CD4-positive, alpha-beta T cell treated with Interleukin-21 for 1 hour (primary cell): ENCODE measurements at regions not wholly inside any gene's neighbourhood (a gene's known extent, or its start where the extent isn't known, plus 50 kb on each side); places are given as distances from the start of the nearest gene placed in this dataset.

Source experiments
- DNase-seq: peaks from one replicate; pipeline ENCODE4 v3.0.0-alpha.2; 2020

GRCh38 chr10:105503714-105504113 lies 862.6 kb downstream of the SORCS3 start:
- no peak for DNase-seq

DNA sequence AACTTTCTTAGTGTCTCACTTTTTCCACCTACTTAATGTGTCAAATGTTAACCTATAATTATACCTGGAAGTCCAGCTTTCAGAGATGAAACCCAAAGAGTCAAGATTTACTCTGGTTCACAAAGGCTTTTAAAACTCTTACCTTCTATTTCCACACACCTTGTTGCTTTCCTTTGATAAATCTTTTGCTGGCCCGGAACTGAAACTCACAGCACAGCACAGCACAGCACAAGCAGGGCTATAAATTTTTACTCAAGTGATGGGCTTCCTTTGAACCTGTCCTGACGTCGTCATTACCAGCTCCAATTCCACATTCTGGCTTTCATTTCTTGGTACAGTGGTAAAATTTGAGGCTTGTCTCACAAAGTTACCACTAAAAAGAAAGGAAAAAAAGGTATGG lies 861.0 kb downstream of the SORCS3 start:
- no peak for DNase-seq

DNA sequence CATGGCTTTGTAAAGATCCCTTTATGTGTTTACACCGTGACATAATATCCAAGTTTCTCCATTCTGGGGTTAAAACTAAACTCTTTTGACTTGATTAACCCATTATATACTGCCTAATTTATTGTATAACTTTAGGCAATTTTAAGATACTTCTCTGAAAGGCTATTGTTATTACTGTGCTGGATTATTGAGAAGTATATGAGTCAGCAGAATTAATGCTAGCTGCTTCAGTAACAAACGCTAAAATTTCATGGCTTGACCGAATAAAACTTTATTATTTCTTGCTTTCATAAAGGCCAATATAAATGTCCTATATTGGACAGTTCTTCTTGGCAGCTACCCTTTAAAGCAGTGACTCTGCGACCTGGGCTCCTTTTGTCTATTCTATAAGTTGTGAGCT lies 853.9 kb downstream of the SORCS3 start:
- no peak for DNase-seq

- no peak for DNase-seq
Observed at GRCh38 chr10:105494303-105494702, 853.2 kb downstream of the SORCS3 start.

- DNase-seq = no peak
Observed at GRCh38 chr10:105473170-105473569, 832.1 kb downstream of the SORCS3 start.

DNA sequence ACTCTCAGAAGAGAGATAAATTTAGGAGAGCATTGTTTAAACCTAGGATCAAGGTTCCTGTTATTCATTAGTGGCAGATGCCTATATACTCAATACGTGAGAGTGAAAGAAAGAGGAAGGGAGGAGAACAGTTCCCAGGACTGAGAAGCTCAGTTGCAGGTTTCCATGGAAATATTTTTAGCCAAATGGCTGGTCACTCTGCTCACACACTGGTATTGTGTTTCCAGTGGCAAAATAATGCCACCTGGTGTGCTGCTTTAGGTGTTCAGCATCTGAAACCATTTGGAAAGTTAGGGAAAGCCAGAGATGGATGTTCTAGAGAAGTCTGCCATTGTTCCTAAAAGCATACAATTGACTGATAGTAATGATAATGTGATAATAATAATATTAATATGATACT lies 827.7 kb downstream of the SORCS3 start:
- no peak for DNase-seq

- DNase-seq = no peak
Observed at GRCh38 chr10:105466521-105466920, 825.4 kb downstream of the SORCS3 start.

GRCh38 chr10:105434970-105435369 lies 793.9 kb downstream of the SORCS3 start:
- no peak for DNase-seq

GRCh38 chr10:105413997-105414396 lies 772.9 kb downstream of the SORCS3 start:
- DNase-seq = no peak

GRCh38 chr10:105409370-105409769 lies 768.3 kb downstream of the SORCS3 start:
- no peak for DNase-seq

- DNase-seq = no peak
Observed at GRCh38 chr10:105406488-105406887, 765.4 kb downstream of the SORCS3 start.

GRCh38 chr10:105398202-105398601 lies 757.1 kb downstream of the SORCS3 start:
- DNase-seq = no peak

DNA sequence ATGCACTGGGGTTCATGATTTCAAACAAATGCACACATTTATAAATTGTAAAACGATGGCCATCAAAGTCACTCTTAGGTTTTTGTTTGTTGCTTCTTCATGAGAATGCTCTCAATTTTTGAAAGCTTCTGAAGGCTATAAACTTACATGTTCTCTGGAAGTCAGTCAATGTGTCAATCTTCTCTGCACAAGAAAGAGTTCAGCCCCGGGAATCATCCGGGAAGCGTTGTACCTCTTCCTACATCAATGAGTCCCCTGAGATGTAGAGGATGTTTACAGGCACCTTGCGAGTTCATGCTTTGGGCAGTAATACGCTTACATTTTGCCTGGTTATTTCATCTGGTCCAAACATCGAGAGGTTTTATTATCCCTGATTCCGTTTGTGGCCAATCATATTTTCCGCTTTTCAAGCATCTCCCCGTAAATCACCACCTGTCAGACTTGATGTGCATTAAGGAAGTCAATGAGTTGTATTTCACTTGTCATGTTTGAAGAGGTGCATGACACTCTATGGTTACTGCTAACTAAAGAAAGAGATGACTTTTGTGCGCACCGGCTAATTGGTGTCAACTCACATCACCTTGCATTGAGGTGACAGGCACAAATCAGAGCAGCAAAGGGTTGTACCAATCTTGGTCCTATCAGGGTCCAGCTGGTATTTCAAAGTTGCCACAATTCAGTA lies 750.7 kb downstream of the SORCS3 start:
- no peak for DNase-seq

DNA sequence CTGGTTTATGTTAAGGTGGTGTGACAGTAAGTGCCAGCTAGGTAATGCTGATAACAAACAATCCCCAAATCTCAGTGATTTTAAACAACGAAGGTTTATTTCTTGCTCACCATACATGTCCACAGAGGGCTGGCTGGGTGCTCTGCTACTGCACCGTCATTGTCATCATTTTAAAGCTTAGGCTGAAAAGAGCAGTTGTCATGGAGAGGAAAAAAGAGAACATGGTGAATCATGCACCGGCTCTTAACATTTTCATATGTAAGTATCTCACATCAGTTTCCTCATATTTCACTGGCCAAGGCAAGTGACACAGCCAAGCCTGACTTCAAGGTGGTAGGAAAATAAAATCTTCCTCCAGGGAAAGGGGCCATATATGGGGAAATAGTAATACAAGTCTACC lies 746.9 kb downstream of the SORCS3 start:
- no peak for DNase-seq

- DNase-seq = no peak
Observed at GRCh38 chr10:105383978-105384377, 742.9 kb downstream of the SORCS3 start.

DNA sequence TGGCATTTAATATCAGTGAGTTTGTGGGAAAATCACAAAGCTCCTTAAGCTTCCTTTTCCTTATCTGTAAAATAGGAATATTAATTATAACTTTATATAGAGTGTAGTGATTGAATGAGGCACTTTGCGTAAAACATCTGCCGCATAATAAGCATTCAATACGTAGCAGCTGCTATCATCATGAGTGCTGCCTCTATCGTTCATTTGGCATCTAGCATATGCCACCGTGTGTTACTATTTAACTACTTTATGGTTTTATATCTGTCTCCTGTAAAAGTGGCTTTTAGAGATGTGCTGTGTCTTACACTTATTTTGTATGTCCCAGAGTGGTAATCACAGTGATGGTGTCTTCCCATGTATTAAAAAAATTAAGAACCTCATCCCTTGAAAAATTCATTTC lies 729.6 kb downstream of the SORCS3 start:
- no peak for DNase-seq

DNA sequence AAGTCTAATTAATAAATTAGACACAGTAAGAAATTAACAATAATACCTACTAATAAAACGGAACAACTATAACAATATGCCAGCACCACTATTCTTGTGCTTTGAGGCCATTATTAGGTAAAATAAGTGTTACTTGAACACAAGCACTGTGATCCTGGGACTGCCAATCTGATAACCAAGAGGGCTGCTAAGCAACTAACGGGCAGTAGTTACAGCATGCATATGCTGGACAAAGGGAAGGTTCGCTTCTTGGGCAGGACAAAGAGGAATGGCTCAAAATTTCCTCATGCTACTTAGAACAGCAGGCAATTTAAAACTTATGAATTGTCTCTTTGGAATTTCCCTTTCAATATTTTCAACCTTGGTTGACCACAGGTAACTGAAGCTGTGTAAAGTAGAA lies 718.6 kb downstream of the SORCS3 start:
- DNase-seq = no peak

GRCh38 chr10:105358911-105359310 lies 717.8 kb downstream of the SORCS3 start:
- no peak for DNase-seq

- no peak for DNase-seq
Observed at GRCh38 chr10:105356626-105357025, 715.5 kb downstream of the SORCS3 start.

GRCh38 chr10:105354010-105354409 lies 712.9 kb downstream of the SORCS3 start:
- no peak for DNase-seq

DNA sequence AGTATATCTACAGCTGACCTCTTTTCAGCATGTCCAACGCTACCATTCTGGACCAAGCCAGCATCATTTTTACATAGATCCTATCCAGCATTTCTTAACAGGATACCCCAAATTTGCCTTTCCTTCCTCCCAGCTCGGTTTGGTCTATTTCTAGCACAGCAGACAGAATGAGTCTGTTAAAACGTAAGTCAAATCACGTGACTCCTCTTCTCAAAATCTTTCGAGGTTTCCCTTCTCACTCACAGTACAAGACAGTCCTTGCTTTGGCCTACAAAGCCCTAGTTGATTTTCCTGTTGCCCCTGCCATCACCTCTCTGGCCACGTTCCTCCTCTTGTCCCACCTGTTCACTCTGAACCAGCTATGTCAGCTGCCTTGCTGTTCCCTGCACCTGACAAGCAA lies 711.7 kb downstream of the SORCS3 start:
- DNase-seq = no peak

GRCh38 chr10:105352281-105352680 lies 711.2 kb downstream of the SORCS3 start:
- no peak for DNase-seq

GRCh38 chr10:105351187-105351586 lies 710.1 kb downstream of the SORCS3 start:
- DNase-seq = no peak

GRCh38 chr10:105347487-105347886 lies 706.4 kb downstream of the SORCS3 start:
- DNase-seq = no peak

DNA sequence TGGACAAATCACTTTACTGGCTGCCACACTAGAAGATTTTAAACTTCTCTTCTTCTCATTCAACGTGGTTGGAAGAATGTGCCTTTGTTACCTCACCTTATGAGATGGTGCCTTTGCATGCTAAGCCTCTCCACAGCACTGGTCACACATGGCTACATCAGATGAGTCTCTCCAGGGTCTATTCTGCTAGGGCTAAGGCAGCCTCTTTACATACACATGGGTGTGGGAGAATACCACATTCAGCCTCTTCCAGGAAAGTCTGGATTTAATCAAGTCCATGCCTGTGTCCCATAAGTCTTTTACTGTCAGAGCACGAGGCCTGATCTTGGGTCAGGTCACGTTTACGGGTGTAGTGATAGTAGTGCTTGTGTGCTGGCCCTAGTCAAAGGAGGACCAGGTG lies 701.5 kb downstream of the SORCS3 start:
- DNase-seq = no peak

DNA sequence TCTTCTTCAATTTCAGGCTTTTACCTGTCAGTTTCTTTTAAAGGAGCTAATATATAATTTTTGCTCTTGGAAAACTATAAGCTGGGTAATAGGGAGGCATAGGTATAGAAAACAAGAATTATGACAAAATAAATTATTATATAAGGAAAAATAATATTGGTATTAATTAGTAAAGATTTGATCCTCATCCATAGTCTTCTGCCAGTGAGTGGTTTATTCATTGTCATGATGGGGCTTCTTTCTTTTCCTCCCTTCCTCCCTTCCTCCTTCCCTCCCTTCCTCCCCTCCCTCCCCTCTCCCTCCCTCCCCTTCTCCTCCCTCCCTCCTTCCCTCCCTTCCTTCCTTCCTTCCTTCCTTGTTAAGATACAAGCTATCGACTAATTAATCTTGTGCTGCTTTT lies 698.6 kb downstream of the SORCS3 start:
- no peak for DNase-seq
